ENCODE measurements at regions not wholly inside any gene's neighbourhood (a gene's known extent, or its start where the extent isn't known, plus 50 kb on each side); places are given as distances from the start of the nearest gene placed in this dataset.

DNA sequence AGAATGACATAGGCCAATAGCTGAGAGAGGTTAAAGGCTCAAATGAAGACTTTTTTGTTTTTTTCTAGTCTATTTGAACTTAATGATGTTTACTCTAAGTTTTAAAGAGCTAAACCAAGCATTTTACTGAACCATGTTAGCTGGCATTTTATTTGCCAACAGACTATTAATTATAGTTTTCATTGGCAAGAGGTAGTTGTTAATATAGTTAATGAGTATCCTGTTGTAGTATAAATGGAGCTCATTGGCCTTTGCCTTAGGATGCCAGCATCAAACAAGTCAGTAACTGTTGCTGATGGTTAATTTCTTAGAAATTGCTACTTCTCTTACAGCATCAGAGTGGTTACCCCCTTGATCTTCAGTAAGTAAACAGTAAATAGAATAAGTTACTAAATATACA is 339.0 kb upstream of the B3GALT2 start (continued):
- TF ChIP-seq, protein P1, sequence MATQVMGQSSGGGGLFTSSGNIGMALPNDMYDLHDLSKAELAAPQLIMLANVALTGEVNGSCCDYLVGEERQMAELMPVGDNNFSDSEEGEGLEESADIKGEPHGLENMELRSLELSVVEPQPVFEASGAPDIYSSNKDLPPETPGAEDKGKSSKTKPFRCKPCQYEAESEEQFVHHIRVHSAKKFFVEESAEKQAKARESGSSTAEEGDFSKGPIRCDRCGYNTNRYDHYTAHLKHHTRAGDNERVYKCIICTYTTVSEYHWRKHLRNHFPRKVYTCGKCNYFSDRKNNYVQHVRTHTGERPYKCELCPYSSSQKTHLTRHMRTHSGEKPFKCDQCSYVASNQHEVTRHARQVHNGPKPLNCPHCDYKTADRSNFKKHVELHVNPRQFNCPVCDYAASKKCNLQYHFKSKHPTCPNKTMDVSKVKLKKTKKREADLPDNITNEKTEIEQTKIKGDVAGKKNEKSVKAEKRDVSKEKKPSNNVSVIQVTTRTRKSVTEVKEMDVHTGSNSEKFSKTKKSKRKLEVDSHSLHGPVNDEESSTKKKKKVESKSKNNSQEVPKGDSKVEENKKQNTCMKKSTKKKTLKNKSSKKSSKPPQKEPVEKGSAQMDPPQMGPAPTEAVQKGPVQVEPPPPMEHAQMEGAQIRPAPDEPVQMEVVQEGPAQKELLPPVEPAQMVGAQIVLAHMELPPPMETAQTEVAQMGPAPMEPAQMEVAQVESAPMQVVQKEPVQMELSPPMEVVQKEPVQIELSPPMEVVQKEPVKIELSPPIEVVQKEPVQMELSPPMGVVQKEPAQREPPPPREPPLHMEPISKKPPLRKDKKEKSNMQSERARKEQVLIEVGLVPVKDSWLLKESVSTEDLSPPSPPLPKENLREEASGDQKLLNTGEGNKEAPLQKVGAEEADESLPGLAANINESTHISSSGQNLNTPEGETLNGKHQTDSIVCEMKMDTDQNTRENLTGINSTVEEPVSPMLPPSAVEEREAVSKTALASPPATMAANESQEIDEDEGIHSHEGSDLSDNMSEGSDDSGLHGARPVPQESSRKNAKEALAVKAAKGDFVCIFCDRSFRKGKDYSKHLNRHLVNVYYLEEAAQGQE (IDR thresholded peaks at IDR 0.05; ENCODE audit: low read depth), result no peak
- no peak for TF ChIP-seq JUND (IDR thresholded peaks at IDR 0.05)

DNA sequence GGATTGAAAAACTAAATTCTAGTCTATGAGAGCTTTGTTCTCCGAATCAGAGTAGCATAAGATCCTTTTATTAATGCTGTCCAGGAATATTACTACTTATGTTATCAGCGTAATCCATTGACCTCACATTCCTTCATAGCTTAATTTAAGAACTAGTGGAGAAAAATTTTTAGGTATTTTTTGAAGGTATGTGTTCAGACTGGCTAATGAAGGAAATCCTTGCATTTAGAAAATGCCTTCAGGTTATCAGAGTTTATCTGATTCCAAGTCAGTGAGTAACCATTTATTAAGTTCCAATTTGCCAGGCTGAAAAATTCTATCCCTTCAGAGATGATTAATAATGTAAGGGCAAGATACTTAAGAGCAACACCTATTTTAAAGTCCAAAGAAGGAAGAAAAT is 338.2 kb upstream of the B3GALT2 start:
- ChIA-PET RAD21 (ENCODE audit: low non-redundant PET in 1 of 2, low total read pairs in 2 of 2, uncharacterized antibody in 2 of 2, unreplicated experiment in 2 of 2) (no interaction called here), CTCF (no interaction called here), POLR2A (no interaction called here)
- no peak overlapping the region for H3K9ac ChIP-seq (ENCODE audit: low read length)
- H3K36me3 ChIP-seq (ENCODE audit: control insufficient read depth in 1 of 2, insufficient read depth in 2 of 2, low read length in 2 of 2), result no peaks in the 10 kb centered on the region
- no peaks in the 10 kb centered on the region for H3K4me1 ChIP-seq (ENCODE audit: control insufficient read depth in 1 of 2, insufficient read depth in 2 of 2, low read length in 2 of 2)
- no peak overlapping the region for H3K4me3 ChIP-seq (replicated peaks in 1 of 2; ENCODE audit: low read depth in 1 of 2, low read length in 2 of 2)
- no peaks in the 10 kb centered on the region for H4K20me1 ChIP-seq (ENCODE audit: insufficient read depth)
- TF ChIP-seq SP1 (IDR thresholded peaks at IDR 0.05; ENCODE audit: low read depth), result no peak
- no peak for TF ChIP-seq ZFX (IDR thresholded peaks at IDR 0.05)
- TF ChIP-seq, protein P1 (IDR thresholded peaks at IDR 0.05; ENCODE audit: low read depth), result no peak
- TF ChIP-seq CEBPB (IDR thresholded peaks at IDR 0.05; ENCODE audit: low read depth), result no peak
- TF ChIP-seq JUND (IDR thresholded peaks at IDR 0.05), result no peak
- no peak for TF ChIP-seq EGR1 (IDR thresholded peaks at IDR 0.05; ENCODE audit: low read depth)
- no peak for TF ChIP-seq SIN3A (IDR thresholded peaks at IDR 0.05; ENCODE audit: low read depth)
- no peak for TF ChIP-seq CBX3 (IDR thresholded peaks at IDR 0.05; ENCODE audit: low read depth)
- TF ChIP-seq RAD21 (IDR thresholded peaks at IDR 0.05; ENCODE audit: low read depth), result no peak
- TF ChIP-seq, protein P2, sequence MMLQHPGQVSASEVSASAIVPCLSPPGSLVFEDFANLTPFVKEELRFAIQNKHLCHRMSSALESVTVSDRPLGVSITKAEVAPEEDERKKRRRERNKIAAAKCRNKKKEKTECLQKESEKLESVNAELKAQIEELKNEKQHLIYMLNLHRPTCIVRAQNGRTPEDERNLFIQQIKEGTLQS (IDR thresholded peaks at IDR 0.05), result no peak
- TF ChIP-seq, protein P3, sequence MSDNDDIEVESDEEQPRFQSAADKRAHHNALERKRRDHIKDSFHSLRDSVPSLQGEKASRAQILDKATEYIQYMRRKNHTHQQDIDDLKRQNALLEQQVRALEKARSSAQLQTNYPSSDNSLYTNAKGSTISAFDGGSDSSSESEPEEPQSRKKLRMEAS (IDR thresholded peaks at IDR 0.05), result no peak
- no peak for TF ChIP-seq POLR2AphosphoS5 (IDR thresholded peaks at IDR 0.05; ENCODE audit: low read depth, low read length)
- TF ChIP-seq FOSL1 (IDR thresholded peaks at IDR 0.05; ENCODE audit: low read depth), result no peak
- no peak for TF ChIP-seq EZH2 (IDR thresholded peaks at IDR 0.05)
- no peak for TF ChIP-seq ELF1 (IDR thresholded peaks at IDR 0.05; ENCODE audit: borderline replicate concordance, low read depth)
- TF ChIP-seq YY1 (IDR thresholded peaks at IDR 0.05; ENCODE audit: extremely low read depth, insufficient replicate concordance, low read depth, low read length), result no peak
- TF ChIP-seq, protein P4, sequence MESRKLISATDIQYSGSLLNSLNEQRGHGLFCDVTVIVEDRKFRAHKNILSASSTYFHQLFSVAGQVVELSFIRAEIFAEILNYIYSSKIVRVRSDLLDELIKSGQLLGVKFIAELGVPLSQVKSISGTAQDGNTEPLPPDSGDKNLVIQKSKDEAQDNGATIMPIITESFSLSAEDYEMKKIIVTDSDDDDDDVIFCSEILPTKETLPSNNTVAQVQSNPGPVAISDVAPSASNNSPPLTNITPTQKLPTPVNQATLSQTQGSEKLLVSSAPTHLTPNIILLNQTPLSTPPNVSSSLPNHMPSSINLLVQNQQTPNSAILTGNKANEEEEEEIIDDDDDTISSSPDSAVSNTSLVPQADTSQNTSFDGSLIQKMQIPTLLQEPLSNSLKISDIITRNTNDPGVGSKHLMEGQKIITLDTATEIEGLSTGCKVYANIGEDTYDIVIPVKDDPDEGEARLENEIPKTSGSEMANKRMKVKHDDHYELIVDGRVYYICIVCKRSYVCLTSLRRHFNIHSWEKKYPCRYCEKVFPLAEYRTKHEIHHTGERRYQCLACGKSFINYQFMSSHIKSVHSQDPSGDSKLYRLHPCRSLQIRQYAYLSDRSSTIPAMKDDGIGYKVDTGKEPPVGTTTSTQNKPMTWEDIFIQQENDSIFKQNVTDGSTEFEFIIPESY (IDR thresholded peaks at IDR 0.05; ENCODE audit: extremely low read depth, insufficient replicate concordance, low read length), result no peak
- TF ChIP-seq ZNF274 (IDR thresholded peaks at IDR 0.05; ENCODE audit: low read depth, low read length), result no peak
- no TSS peak for BruUV-seq (replicated peaks)
- no peak overlapping the region for H3K27ac ChIP-seq (ENCODE audit: low read depth, low read length)
- DNase-seq (ENCODE audit: low read depth, low spot score), result no peak
- no peak for ATAC-seq
- H2AFZ ChIP-seq (ENCODE audit: low read depth, low read length, poor library complexity, severe bottlenecking), result no peak overlapping the region
- intact Hi-C loops (cut with micrococcal nuclease), result no loop called here
- no peak overlapping the region for H3K4me2 ChIP-seq (ENCODE audit: low read length)
- H3K79me2 ChIP-seq (ENCODE audit: insufficient read depth, low read length), result no peaks in the 10 kb centered on the region
- H3K9me2 ChIP-seq (ENCODE audit: insufficient read depth), result no peaks in the 10 kb centered on the region
- no peaks in the 10 kb centered on the region for H3K27me3 ChIP-seq (ENCODE audit: insufficient read depth, low read length)
- no peaks in the 10 kb centered on the region for H3K9me3 ChIP-seq (ENCODE audit: control insufficient read depth in 1 of 2, insufficient read depth in 1 of 2, low read depth in 1 of 2, low read length in 2 of 2)

Data from HCT116 (cell line).